Stomach (tissue), 4 donors: ENCODE measurements at regions not wholly inside any gene's neighbourhood (a gene's known extent, or its start where the extent isn't known, plus 50 kb on each side); places are given as distances from the start of the nearest gene placed in this dataset.

Experiments used
- CTCF ChIP-seq, 7 experiments: fragments of 450-650 bp in 4 of 7; fragments of 200-600 bp in 3 of 7; sonication (generic) in 3 of 7; IDR thresholded peaks; one replicate each; pipeline ENCODE4 v1.5.1; 2016 to 2019; ENCODE audit warnings: antibody characterized with exemption in 7 of 7, control low read depth in 2 of 7, mild to moderate bottlenecking in 1 of 7
- POLR2A ChIP-seq, 4 donors: fragments of 450-650 bp; IDR thresholded peaks; one replicate each; pipeline ENCODE4 v1.6.1; 2016; ENCODE audit warnings: antibody characterized with exemption in 4 of 4, control low read depth in 2 of 4, mild to moderate bottlenecking in 1 of 4, moderate library complexity in 1 of 4
- POLR2AphosphoS5 ChIP-seq, 3 donors: sonication (generic); formaldehyde crosslinking; IDR thresholded peaks; one replicate each; pipeline ENCODE4 v1.6.1; 2016; ENCODE audit warnings: antibody characterized with exemption in 3 of 3

GRCh38 chr2:159860581-159861310 is 62.7 kb upstream of the CD302 start:
- TF ChIP-seq CTCF (IDR thresholded peaks at IDR 0.05): no peak
- no peak for TF ChIP-seq POLR2AphosphoS5 (IDR thresholded peaks at IDR 0.05)
- TF ChIP-seq POLR2A (IDR thresholded peaks at IDR 0.05): no peak
